ENCODE measurements at regions not wholly inside any gene's neighbourhood (a gene's known extent, or its start where the extent isn't known, plus 50 kb on each side); places are given as distances from the start of the nearest gene placed in this dataset.
"Not testable (repeated sequence)": the region's sequence is repeated elsewhere in the genome, so short reads cannot be mapped to it uniquely, and the experiment has no call there.

DNA sequence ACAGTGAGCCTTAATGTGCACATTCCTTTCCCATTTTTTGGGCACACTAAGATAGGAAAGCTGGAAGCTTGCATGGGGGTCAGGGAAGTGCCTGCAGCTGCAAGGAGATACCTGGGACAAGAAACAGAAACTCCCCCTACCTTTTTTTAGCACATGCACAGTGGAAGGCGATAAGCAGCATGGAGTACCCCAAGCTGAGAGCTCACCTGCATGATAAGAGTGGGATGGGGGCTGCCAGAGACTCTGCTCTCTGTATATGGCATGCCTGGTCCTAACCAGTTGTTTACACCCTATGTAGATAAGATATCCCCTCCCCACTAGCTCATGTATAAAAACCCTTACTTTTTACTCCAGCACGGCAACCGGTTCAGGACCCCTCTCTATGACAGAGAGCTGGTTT lies 135.9 kb downstream of the TENT5D start:
- H3K4me3 ChIP-seq (ENCODE audit: low read length), result peak overlapping the region; percentile 40
- H3K4me3 Mint-ChIP-seq, result no peak overlapping the region
- H3K36me3 Mint-ChIP-seq (ENCODE audit: low read depth), result no peaks in the 10 kb centered on the region
- H3K27ac Mint-ChIP-seq, result no peak overlapping the region
- H3K9me3 Mint-ChIP-seq, result peaks cover 93% of the 10 kb centered on the region
- no peak overlapping the region for H3K9ac ChIP-seq (ENCODE audit: extremely low read depth, low read length, poor library complexity, severe bottlenecking)
- H3K36me3 ChIP-seq (ENCODE audit: control insufficient read depth, insufficient read depth, low read length), result no peaks in the 10 kb centered on the region
- H3K9me3 ChIP-seq (ENCODE audit: control insufficient read depth, low read length), result no peaks in the 10 kb centered on the region
- no peak overlapping the region for H3K27ac ChIP-seq (ENCODE audit: low read depth, low read length)
- no peaks in the 10 kb centered on the region for H3K27me3 Mint-ChIP-seq (ENCODE audit: insufficient read depth)
- no peaks in the 10 kb centered on the region for H3K4me1 ChIP-seq (ENCODE audit: control insufficient read depth, insufficient read depth, low read length)
- WGBS, 2 experiments (ENCODE audit: insufficient coverage in 1 of 2, insufficient read length in 1 of 2), result 79% methylated on average over 3 of the region's 3 CpGs; no CpG with 5 or more reads in 1 of the 2 experiments
- no peaks in the 10 kb centered on the region for H3K27me3 ChIP-seq (ENCODE audit: control insufficient read depth, insufficient read depth, low read length, poor library complexity, severe bottlenecking)
- TF ChIP-seq, protein P1, sequence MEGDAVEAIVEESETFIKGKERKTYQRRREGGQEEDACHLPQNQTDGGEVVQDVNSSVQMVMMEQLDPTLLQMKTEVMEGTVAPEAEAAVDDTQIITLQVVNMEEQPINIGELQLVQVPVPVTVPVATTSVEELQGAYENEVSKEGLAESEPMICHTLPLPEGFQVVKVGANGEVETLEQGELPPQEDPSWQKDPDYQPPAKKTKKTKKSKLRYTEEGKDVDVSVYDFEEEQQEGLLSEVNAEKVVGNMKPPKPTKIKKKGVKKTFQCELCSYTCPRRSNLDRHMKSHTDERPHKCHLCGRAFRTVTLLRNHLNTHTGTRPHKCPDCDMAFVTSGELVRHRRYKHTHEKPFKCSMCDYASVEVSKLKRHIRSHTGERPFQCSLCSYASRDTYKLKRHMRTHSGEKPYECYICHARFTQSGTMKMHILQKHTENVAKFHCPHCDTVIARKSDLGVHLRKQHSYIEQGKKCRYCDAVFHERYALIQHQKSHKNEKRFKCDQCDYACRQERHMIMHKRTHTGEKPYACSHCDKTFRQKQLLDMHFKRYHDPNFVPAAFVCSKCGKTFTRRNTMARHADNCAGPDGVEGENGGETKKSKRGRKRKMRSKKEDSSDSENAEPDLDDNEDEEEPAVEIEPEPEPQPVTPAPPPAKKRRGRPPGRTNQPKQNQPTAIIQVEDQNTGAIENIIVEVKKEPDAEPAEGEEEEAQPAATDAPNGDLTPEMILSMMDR (conservative IDR thresholded peaks at IDR 0.05), result no peak
- DNase-seq, result peak; percentile 59
- no peaks in the 10 kb centered on the region for H3K4me1 Mint-ChIP-seq

- H3K36me3 Mint-ChIP-seq (ENCODE audit: low read depth), result peaks cover 3% of the 10 kb centered on the region
- Histone ChIP-seq H3K4me1 (ENCODE audit: control insufficient read depth, insufficient read depth, low read length) (no peaks in the 10 kb centered on the region), H3K9ac (ENCODE audit: extremely low read depth, low read length, poor library complexity, severe bottlenecking) (no peak overlapping the region), H3K9me3 (ENCODE audit: control insufficient read depth, low read length) (no peaks in the 10 kb centered on the region), H3K27me3 (ENCODE audit: control insufficient read depth, insufficient read depth, low read length, poor library complexity, severe bottlenecking) (no peaks in the 10 kb centered on the region), H3K36me3 (ENCODE audit: control insufficient read depth, insufficient read depth, low read length) (no peaks in the 10 kb centered on the region), H3K27ac (ENCODE audit: low read depth, low read length) (no peak overlapping the region), H3K4me3 (ENCODE audit: low read length) (no peak overlapping the region)
- WGBS, 2 experiments (ENCODE audit: insufficient coverage in 1 of 2, insufficient read length in 1 of 2), result 80 to 91% methylated on average over 1 to 13 of the region's 13 CpGs
- H3K4me1 Mint-ChIP-seq, result no peaks in the 10 kb centered on the region
- H3K27ac Mint-ChIP-seq, result no peak overlapping the region
- DNase-seq, result no peak
- no peak overlapping the region for H3K4me3 Mint-ChIP-seq
- H3K9me3 Mint-ChIP-seq, result peaks cover 96% of the 10 kb centered on the region
- H3K27me3 Mint-ChIP-seq (ENCODE audit: insufficient read depth), result no peaks in the 10 kb centered on the region
- TF ChIP-seq, protein P1 (conservative IDR thresholded peaks at IDR 0.05), result no peak
These were observed 152.4 kb downstream of the TENT5D start for GRCh38 chrX:80572636-80573035.

- Mint-ChIP-seq H3K27ac (no peak overlapping the region), H3K27me3 (ENCODE audit: insufficient read depth) (no peaks in the 10 kb centered on the region), H3K9me3 (peaks cover 94% of the 10 kb centered on the region), H3K4me1 (no peaks in the 10 kb centered on the region), H3K4me3 (no peak overlapping the region), H3K36me3 (ENCODE audit: low read depth) (peaks cover 3% of the 10 kb centered on the region)
- DNase-seq, result no peak
- WGBS, 2 experiments (ENCODE audit: insufficient coverage in 1 of 2, insufficient read length in 1 of 2), result 90 to 93% methylated on average over 2 to 20 of the region's 20 CpGs
- Histone ChIP-seq H3K9ac (ENCODE audit: extremely low read depth, low read length, poor library complexity, severe bottlenecking) (no peak overlapping the region), H3K27ac (ENCODE audit: low read depth, low read length) (no peak overlapping the region), H3K4me3 (ENCODE audit: low read length) (no peak overlapping the region), H3K27me3 (ENCODE audit: control insufficient read depth, insufficient read depth, low read length, poor library complexity, severe bottlenecking) (no peaks in the 10 kb centered on the region), H3K36me3 (ENCODE audit: control insufficient read depth, insufficient read depth, low read length) (no peaks in the 10 kb centered on the region), H3K4me1 (ENCODE audit: control insufficient read depth, insufficient read depth, low read length) (no peaks in the 10 kb centered on the region), H3K9me3 (ENCODE audit: control insufficient read depth, low read length) (no peaks in the 10 kb centered on the region)
- TF ChIP-seq, protein P1 (conservative IDR thresholded peaks at IDR 0.05), result no peak
These were observed 153.0 kb downstream of the TENT5D start for GRCh38 chrX:80573275-80573674.

GRCh38 chrX:80574486-80575086 lies 154.3 kb downstream of the TENT5D start:
- WGBS, 2 experiments (ENCODE audit: insufficient coverage in 1 of 2, insufficient read length in 1 of 2), result 96% methylated on average over 49 of the region's 50 CpGs; no CpG with 5 or more reads in 1 of the 2 experiments
- H3K27me3 Mint-ChIP-seq (ENCODE audit: insufficient read depth); H3K4me3 ChIP-seq (ENCODE audit: low read length); H3K9ac ChIP-seq (ENCODE audit: extremely low read depth, low read length, poor library complexity, severe bottlenecking); H3K4me1 ChIP-seq (ENCODE audit: control insufficient read depth, insufficient read depth, low read length); H3K27me3 ChIP-seq (ENCODE audit: control insufficient read depth, insufficient read depth, low read length, poor library complexity, severe bottlenecking); H3K9me3 ChIP-seq (ENCODE audit: control insufficient read depth, low read length); H3K4me1 Mint-ChIP-seq; H3K4me3 Mint-ChIP-seq; H3K36me3 ChIP-seq (ENCODE audit: control insufficient read depth, insufficient read depth, low read length); H3K27ac ChIP-seq (ENCODE audit: low read depth, low read length); H3K27ac Mint-ChIP-seq; DNase-seq; H3K36me3 Mint-ChIP-seq (ENCODE audit: low read depth): not testable (repeated sequence)
- H3K9me3 Mint-ChIP-seq, result peaks cover 86% of the 10 kb centered on the region
